GM12878 (cell line): ENCODE measurements at regions not wholly inside any gene's neighbourhood (a gene's known extent, or its start where the extent isn't known, plus 50 kb on each side); places are given as distances from the start of the nearest gene placed in this dataset.

Experiments
- CHD2 ChIP-seq: IDR thresholded peaks from 2 replicates; pipeline ENCODE4 v1.6.1; 2011; ENCODE audit warnings: low read depth, low read length, improper control_type of control experiment, borderline replicate concordance
- CUX1 ChIP-seq: IDR thresholded peaks from 2 replicates; pipeline ENCODE4 v1.6.1; 2012; ENCODE audit warnings: improper control_type of control experiment, low read depth, low read length; ENCODE audit not compliant: insufficient replicate concordance
- MYB ChIP-seq: fragments of 150-350 bp; IDR thresholded peaks from 2 replicates; pipeline ENCODE4 v1.6.1; 2014; ENCODE audit warnings: mild to moderate bottlenecking, low read depth, low read length, borderline replicate concordance
- POLR2AphosphoS5 ChIP-seq: IDR thresholded peaks from 2 replicates; pipeline ENCODE4 v1.6.1; 2011; ENCODE audit warnings: mild to moderate bottlenecking, low read length, inconsistent platforms
- SMC3 ChIP-seq: IDR thresholded peaks from 2 replicates; pipeline ENCODE4 v1.6.1; 2011; ENCODE audit warnings: low read length, improper control_type of control experiment, borderline replicate concordance
- USF1 ChIP-seq: IDR thresholded peaks from 2 replicates; pipeline ENCODE4 v1.6.1; 2011; ENCODE audit warnings: borderline replicate concordance, low read depth, mild to moderate bottlenecking, moderate library complexity, mixed read lengths, low read length; ENCODE audit not compliant: insufficient read depth; ENCODE audit errors: extremely low read length

GRCh38 chr10:79013406-79013987, 55.3 kb upstream of the ZMIZ1 start (continued):
- TF ChIP-seq CUX1 (no peak), SMC3 (no peak), USF1 (no peak), MYB (no peak), CHD2 (no peak), POLR2AphosphoS5 (no peak)
